GM19463 (cell line): ENCODE measurements at regions not wholly inside any gene's neighbourhood (a gene's known extent, or its start where the extent isn't known, plus 50 kb on each side); places are given as distances from the start of the nearest gene placed in this dataset.

Experiments
- ATAC-seq: cut with Tn5 transposase; IDR thresholded peaks from one replicate; pipeline ENCODE4 v1.9.1; 2021; ENCODE audit warnings: mild to moderate bottlenecking, moderate library complexity; ENCODE audit not compliant: unreplicated experiment

- ATAC-seq, result no peak
Measured at GRCh38 chr10:22770270-22770669, 55.9 kb upstream of the PIP4K2A start.

- no peak for ATAC-seq
Measured at GRCh38 chr10:22767859-22768258, 53.5 kb upstream of the PIP4K2A start.

- no peak for ATAC-seq
Measured at GRCh38 chr10:22766693-22767092, 52.3 kb upstream of the PIP4K2A start.

GRCh38 chr10:22765660-22766547, 51.5 kb upstream of the PIP4K2A start:
- ATAC-seq, result peak; percentile 69

- ATAC-seq, result no peak
Measured at GRCh38 chr10:22764639-22765038, 50.3 kb upstream of the PIP4K2A start.
